CD4-positive, alpha-beta T cell treated with Interleukin-17A for 4 hours (primary cell): ENCODE measurements at regions not wholly inside any gene's neighbourhood (a gene's known extent, or its start where the extent isn't known, plus 50 kb on each side); places are given as distances from the start of the nearest gene placed in this dataset.
"Not testable (repeated sequence)": the region's sequence is repeated elsewhere in the genome, so short reads cannot be mapped to it uniquely, and the experiment has no call there.

Experiments used
- DNase-seq: peaks from one replicate; pipeline ENCODE4 v3.0.0-alpha.2; 2020; ENCODE audit warnings: mixed read lengths

GRCh38 chr6:84865372-84865771 lies 101.0 kb upstream of the TBX18 start:
- DNase-seq: not testable (repeated sequence)

- no peak for DNase-seq
These were observed 98.4 kb upstream of the TBX18 start for GRCh38 chr6:84862843-84863242.

GRCh38 chr6:84860920-84861319 lies 96.5 kb upstream of the TBX18 start:
- DNase-seq: no peak

GRCh38 chr6:84860509-84860908 lies 96.1 kb upstream of the TBX18 start:
- DNase-seq: no peak

GRCh38 chr6:84854811-84855400 lies 90.5 kb upstream of the TBX18 start:
- no peak for DNase-seq

GRCh38 chr6:84853901-84854300 lies 89.5 kb upstream of the TBX18 start:
- no peak for DNase-seq

- no peak for DNase-seq
These were observed 84.6 kb upstream of the TBX18 start for GRCh38 chr6:84848960-84849359.

- DNase-seq: no peak
These were observed 83.2 kb upstream of the TBX18 start for GRCh38 chr6:84847390-84848160.

GRCh38 chr6:84842525-84843166 lies 78.2 kb upstream of the TBX18 start:
- DNase-seq: no peak

GRCh38 chr6:84837068-84837866 lies 72.9 kb upstream of the TBX18 start:
- DNase-seq: not testable (repeated sequence)

- no peak for DNase-seq
These were observed 72.0 kb upstream of the TBX18 start for GRCh38 chr6:84836366-84836765.

GRCh38 chr6:84835340-84835739 lies 70.9 kb upstream of the TBX18 start:
- no peak for DNase-seq

GRCh38 chr6:84831924-84832323 lies 67.5 kb upstream of the TBX18 start:
- not testable (repeated sequence) for DNase-seq

GRCh38 chr6:84825461-84825860 lies 61.1 kb upstream of the TBX18 start:
- no peak for DNase-seq

- DNase-seq: not testable (repeated sequence)
These were observed 56.9 kb upstream of the TBX18 start for GRCh38 chr6:84821314-84821713.

- DNase-seq: no peak
These were observed 52.3 kb upstream of the TBX18 start for GRCh38 chr6:84816741-84817140.

GRCh38 chr6:84815896-84816735 lies 51.7 kb upstream of the TBX18 start:
- no peak for DNase-seq
